Mesenchymal stem cell (in vitro differentiated cells and primary cell): ENCODE measurements at regions not wholly inside any gene's neighbourhood (a gene's known extent, or its start where the extent isn't known, plus 50 kb on each side); places are given as distances from the start of the nearest gene placed in this dataset.

Source experiments
- DNase-seq: peaks from one replicate; pipeline ENCODE4 v3.0.0-alpha.2; 2013
- H2AFZ ChIP-seq: one replicate; pipeline ENCODE4 v1.6.1; 2013; ENCODE audit warnings: low read depth, mild to moderate bottlenecking, control low read depth, inconsistent platforms, low read length, moderate library complexity
- H2AK5ac ChIP-seq: 2 replicates; pipeline ENCODE4 v1.6.1; 2013; ENCODE audit warnings: low read length, moderate library complexity, mild to moderate bottlenecking, inconsistent platforms; ENCODE audit not compliant: severe bottlenecking
- H2BK120ac ChIP-seq: one replicate; pipeline ENCODE4 v1.6.1; 2013; ENCODE audit warnings: low read depth, mild to moderate bottlenecking, inconsistent platforms, low read length, moderate library complexity
- H2BK12ac ChIP-seq, 2 experiments: one replicate each; pipeline ENCODE4 v1.6.1; 2013; ENCODE audit warnings: inconsistent platforms in 2 of 2, low read length in 2 of 2, mild to moderate bottlenecking in 2 of 2, moderate library complexity in 2 of 2, control low read depth in 1 of 2
- H2BK15ac ChIP-seq: one replicate; pipeline ENCODE4 v1.6.1; 2013; ENCODE audit warnings: mild to moderate bottlenecking, low read depth, inconsistent platforms; ENCODE audit not compliant: poor library complexity, severe bottlenecking
- H2BK5ac ChIP-seq: 2 replicates; pipeline ENCODE4 v1.6.1; 2013; ENCODE audit warnings: low read depth, mild to moderate bottlenecking, low read length, control low read depth, inconsistent platforms; ENCODE audit not compliant: poor library complexity, severe bottlenecking
- H3K14ac ChIP-seq, 2 experiments: one replicate each; pipeline ENCODE4 v1.6.1; 2013; ENCODE audit warnings: inconsistent platforms in 2 of 2, low read length in 2 of 2, control low read depth in 1 of 2, mild to moderate bottlenecking in 1 of 2, moderate library complexity in 1 of 2
- H3K18ac ChIP-seq, 2 experiments: one replicate each; pipeline ENCODE4 v1.6.1; 2013; ENCODE audit warnings: inconsistent platforms in 2 of 2, low read length in 2 of 2, control low read depth in 1 of 2, low read depth in 1 of 2, mild to moderate bottlenecking in 1 of 2
- H3K23ac ChIP-seq, 2 experiments: one replicate each; pipeline ENCODE4 v1.6.1; 2013; ENCODE audit warnings: inconsistent platforms in 2 of 2, low read length in 2 of 2, mild to moderate bottlenecking in 2 of 2, moderate library complexity in 2 of 2, control low read depth in 1 of 2
- H3K27ac ChIP-seq: 2 replicates; pipeline ENCODE4 v1.5.1; 2013; ENCODE audit warnings: mild to moderate bottlenecking, moderate library complexity, low read length, control low read depth, inconsistent platforms; ENCODE audit not compliant: poor library complexity, severe bottlenecking
- H3K27me3 ChIP-seq, 2 experiments: 2 replicates each; pipeline versions ENCODE4 v1.6.1 to v1.7.0; 2013; ENCODE audit warnings: low read length in 2 of 2, mild to moderate bottlenecking in 2 of 2, moderate library complexity in 2 of 2, control low read depth in 1 of 2, inconsistent platforms in 1 of 2; ENCODE audit not compliant: control insufficient read depth in 1 of 2, insufficient read depth in 1 of 2
- H3K36me3 ChIP-seq, 2 experiments: 2 replicates each; pipeline versions ENCODE4 v1.6.1 to v1.7.0; 2013; ENCODE audit warnings: low read length in 2 of 2, control low read depth in 1 of 2, inconsistent platforms in 1 of 2, low read depth in 1 of 2, mild to moderate bottlenecking in 1 of 2; ENCODE audit not compliant: insufficient read depth in 2 of 2, control insufficient read depth in 1 of 2
- H3K4ac ChIP-seq, 2 experiments: one replicate each; pipeline ENCODE4 v1.6.1; 2013; ENCODE audit warnings: inconsistent platforms in 2 of 2, low read length in 2 of 2, mild to moderate bottlenecking in 2 of 2, moderate library complexity in 2 of 2, control low read depth in 1 of 2, low read depth in 1 of 2
- H3K4me1 ChIP-seq: 2 replicates; pipeline ENCODE4 v1.6.1; 2013; ENCODE audit warnings: low read depth, low read length, control low read depth; ENCODE audit not compliant: control insufficient read depth, insufficient read depth
- H3K4me2 ChIP-seq: 2 replicates; pipeline ENCODE4 v1.6.1; 2013; ENCODE audit warnings: low read length, mild to moderate bottlenecking, inconsistent platforms; ENCODE audit not compliant: poor library complexity, severe bottlenecking
- H3K4me3 ChIP-seq, 2 experiments: 2 replicates each; pipeline versions ENCODE4 v1.5.1 to v1.7.0; 2013; ENCODE audit warnings: low read length in 2 of 2, mild to moderate bottlenecking in 2 of 2, control low read depth in 1 of 2, low read depth in 1 of 2; ENCODE audit not compliant: insufficient read depth in 1 of 2
- H3K79me1 ChIP-seq: replicated peaks from 2 replicates; pipeline ENCODE4 v1.6.1; 2013; ENCODE audit warnings: mild to moderate bottlenecking, control low read depth, low read length, inconsistent platforms; ENCODE audit not compliant: poor library complexity, severe bottlenecking
- H3K9ac ChIP-seq: 2 replicates; pipeline ENCODE4 v1.7.0; 2013; ENCODE audit warnings: mild to moderate bottlenecking, low read length, moderate library complexity
- H3K9me3 ChIP-seq: 2 replicates; pipeline ENCODE4 v1.7.0; 2013; ENCODE audit warnings: mild to moderate bottlenecking, low read length; ENCODE audit not compliant: control insufficient read depth
- H4K8ac ChIP-seq: one replicate; pipeline ENCODE4 v1.6.1; 2013; ENCODE audit warnings: inconsistent platforms, mild to moderate bottlenecking, low read length, moderate library complexity
- H4K91ac ChIP-seq: one replicate; pipeline ENCODE4 v1.6.1; 2013; ENCODE audit warnings: mild to moderate bottlenecking, low read length, inconsistent platforms
- WGBS: methylation state at CpG from one replicate; pipeline ENCODE4 v1.1.7; 2013; ENCODE audit warnings: mixed read lengths; 5-methylcytosine and 5-hydroxymethylcytosine counted together

- WGBS: 64% methylated on average over 5 of the region's 6 CpGs
- Histone ChIP-seq H3K9ac (no peak overlapping the region), H3K36me3 (no peaks in the 10 kb centered on the region), H3K18ac (no peak overlapping the region), H3K23ac (no peak overlapping the region), H2AK5ac (no peak overlapping the region), H2BK12ac (no peak overlapping the region), H2AFZ (no peak overlapping the region), H2BK15ac (no peak overlapping the region), H2BK120ac (no peak overlapping the region), H3K9me3 (no peaks in the 10 kb centered on the region), H4K8ac (no peak overlapping the region), H3K79me1 (no peaks in the 10 kb centered on the region), H3K4ac (no peak overlapping the region), H3K27ac (no peak overlapping the region), H3K4me1 (no peaks in the 10 kb centered on the region), H3K14ac (no peak overlapping the region), H3K4me3 (no peak overlapping the region), H3K27me3 (no peaks in the 10 kb centered on the region), H2BK5ac (no peak overlapping the region), H4K91ac (no peak overlapping the region), H3K4me2 (no peak overlapping the region)
- DNase-seq: no peak
Observed at GRCh38 chr9:118156846-118157245, 452.6 kb downstream of the TLR4 start.

GRCh38 chr9:118162716-118163115, 458.5 kb downstream of the TLR4 start:
- no peak overlapping the region for H3K4ac ChIP-seq
- DNase-seq: no peak
- H3K9ac ChIP-seq: no peak overlapping the region
- H2AK5ac ChIP-seq: no peak overlapping the region
- H4K91ac ChIP-seq: no peak overlapping the region
- no peak overlapping the region for H3K27ac ChIP-seq
- no peak overlapping the region for H2AFZ ChIP-seq
- no peak overlapping the region for H2BK12ac ChIP-seq
- H3K27me3 ChIP-seq: no peaks in the 10 kb centered on the region
- H2BK5ac ChIP-seq: no peak overlapping the region
- no peak overlapping the region for H3K18ac ChIP-seq
- H4K8ac ChIP-seq: no peak overlapping the region
- no peak overlapping the region for H3K4me3 ChIP-seq
- no peak overlapping the region for H3K4me2 ChIP-seq
- no peaks in the 10 kb centered on the region for H3K4me1 ChIP-seq
- no peak overlapping the region for H3K23ac ChIP-seq
- 90% methylated on average over 2 of the region's 3 CpGs for WGBS
- no peaks in the 10 kb centered on the region for H3K9me3 ChIP-seq
- no peak overlapping the region for H2BK15ac ChIP-seq
- no peaks in the 10 kb centered on the region for H3K79me1 ChIP-seq
- no peaks in the 10 kb centered on the region for H3K36me3 ChIP-seq
- no peak overlapping the region for H2BK120ac ChIP-seq
- H3K14ac ChIP-seq: no peak overlapping the region

- H3K14ac ChIP-seq: no peak overlapping the region
- WGBS: 80% methylated on average over 1 of the region's 2 CpGs
- H3K23ac ChIP-seq: no peak overlapping the region
- no peak overlapping the region for H2BK5ac ChIP-seq
- no peaks in the 10 kb centered on the region for H3K4me1 ChIP-seq
- no peak overlapping the region for H2BK15ac ChIP-seq
- no peaks in the 10 kb centered on the region for H3K27me3 ChIP-seq
- H2AK5ac ChIP-seq: no peak overlapping the region
- H2BK12ac ChIP-seq: no peak overlapping the region
- no peak overlapping the region for H3K4ac ChIP-seq
- H3K4me3 ChIP-seq: no peak overlapping the region
- DNase-seq: no peak
- H2AFZ ChIP-seq: no peak overlapping the region
- no peak overlapping the region for H2BK120ac ChIP-seq
- no peak overlapping the region for H4K8ac ChIP-seq
- no peaks in the 10 kb centered on the region for H3K9me3 ChIP-seq
- H3K79me1 ChIP-seq: no peaks in the 10 kb centered on the region
- H4K91ac ChIP-seq: no peak overlapping the region
- no peak overlapping the region for H3K4me2 ChIP-seq
- H3K27ac ChIP-seq: no peak overlapping the region
- H3K36me3 ChIP-seq: no peaks in the 10 kb centered on the region
- no peak overlapping the region for H3K18ac ChIP-seq
- H3K9ac ChIP-seq: no peak overlapping the region
Observed at GRCh38 chr9:118163751-118164150, 459.5 kb downstream of the TLR4 start.

- no peak overlapping the region for H3K4me2 ChIP-seq
- H3K79me1 ChIP-seq: no peaks in the 10 kb centered on the region
- no peaks in the 10 kb centered on the region for H3K9me3 ChIP-seq
- WGBS: no CpG with 5 or more reads among the region's 1 CpG
- no peak overlapping the region for H4K91ac ChIP-seq
- H2BK12ac ChIP-seq: no peak overlapping the region
- H3K23ac ChIP-seq: no peak overlapping the region
- H3K4me1 ChIP-seq: no peaks in the 10 kb centered on the region
- H3K36me3 ChIP-seq: no peaks in the 10 kb centered on the region
- H2AFZ ChIP-seq: no peak overlapping the region
- H3K4ac ChIP-seq: no peak overlapping the region
- H3K14ac ChIP-seq: no peak overlapping the region
- no peaks in the 10 kb centered on the region for H3K27me3 ChIP-seq
- no peak overlapping the region for H2BK15ac ChIP-seq
- H2BK5ac ChIP-seq: no peak overlapping the region
- no peak overlapping the region for H3K18ac ChIP-seq
- no peak overlapping the region for H4K8ac ChIP-seq
- H3K27ac ChIP-seq: no peak overlapping the region
- no peak for DNase-seq
- H3K4me3 ChIP-seq: no peak overlapping the region
- no peak overlapping the region for H3K9ac ChIP-seq
- H2BK120ac ChIP-seq: no peak overlapping the region
- no peak overlapping the region for H2AK5ac ChIP-seq
Observed at GRCh38 chr9:118165451-118165850, 461.2 kb downstream of the TLR4 start.
